Activated CD4-positive, alpha-beta T cell treated with anti-CD3 and anti-CD28 coated beads for 1 hour (primary cell): ENCODE measurements at regions not wholly inside any gene's neighbourhood (a gene's known extent, or its start where the extent isn't known, plus 50 kb on each side); places are given as distances from the start of the nearest gene placed in this dataset.
"Not testable (repeated sequence)": the region's sequence is repeated elsewhere in the genome, so short reads cannot be mapped to it uniquely, and the experiment has no call there.

Source experiments
- DNase-seq: peaks from one replicate; pipeline ENCODE4 v3.0.0-alpha.2; 2020

- DNase-seq: not testable (repeated sequence)
Observed at GRCh38 chr2:87415586-87416265, 332.2 kb upstream of the PLGLB2 start.

DNA sequence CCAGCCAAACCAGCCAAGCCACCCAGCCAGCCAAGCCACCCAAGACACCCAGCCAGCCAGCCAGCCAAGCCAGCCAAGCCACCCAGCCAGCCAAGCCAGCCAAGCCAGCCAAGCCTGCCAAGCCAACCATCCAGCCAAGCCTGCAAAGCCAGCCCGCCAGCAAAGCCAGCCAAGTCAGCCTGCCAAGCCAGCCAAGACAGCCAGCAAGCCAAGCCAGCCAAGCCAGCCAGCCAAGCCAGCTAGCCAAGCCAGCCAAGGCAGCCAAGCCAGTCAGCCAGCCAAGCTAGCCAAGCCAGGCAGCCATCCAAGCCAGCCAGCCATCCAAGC lies 331.7 kb upstream of the PLGLB2 start:
- DNase-seq: not testable (repeated sequence)

DNA sequence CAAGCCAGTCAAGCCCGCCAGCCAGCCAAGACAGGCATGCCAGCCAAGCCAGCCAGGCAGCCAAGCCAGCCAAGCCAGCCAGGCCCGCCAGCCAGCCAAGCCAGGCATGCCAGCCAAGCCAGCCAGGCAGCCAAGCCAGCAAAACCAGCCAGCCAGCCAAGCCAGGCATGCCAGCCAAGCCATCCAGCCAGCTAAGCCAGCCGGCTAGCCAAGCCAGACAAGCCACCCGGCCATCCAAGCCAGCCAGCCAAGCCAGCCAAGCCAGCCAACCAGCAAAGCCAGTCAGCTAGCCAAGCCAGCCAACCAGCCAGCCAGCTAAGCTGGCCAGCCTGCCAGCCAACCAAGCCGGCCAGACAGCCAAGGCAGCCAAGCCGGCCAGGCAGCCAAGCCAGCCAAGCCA lies 330.7 kb upstream of the PLGLB2 start:
- DNase-seq: not testable (repeated sequence)

DNA sequence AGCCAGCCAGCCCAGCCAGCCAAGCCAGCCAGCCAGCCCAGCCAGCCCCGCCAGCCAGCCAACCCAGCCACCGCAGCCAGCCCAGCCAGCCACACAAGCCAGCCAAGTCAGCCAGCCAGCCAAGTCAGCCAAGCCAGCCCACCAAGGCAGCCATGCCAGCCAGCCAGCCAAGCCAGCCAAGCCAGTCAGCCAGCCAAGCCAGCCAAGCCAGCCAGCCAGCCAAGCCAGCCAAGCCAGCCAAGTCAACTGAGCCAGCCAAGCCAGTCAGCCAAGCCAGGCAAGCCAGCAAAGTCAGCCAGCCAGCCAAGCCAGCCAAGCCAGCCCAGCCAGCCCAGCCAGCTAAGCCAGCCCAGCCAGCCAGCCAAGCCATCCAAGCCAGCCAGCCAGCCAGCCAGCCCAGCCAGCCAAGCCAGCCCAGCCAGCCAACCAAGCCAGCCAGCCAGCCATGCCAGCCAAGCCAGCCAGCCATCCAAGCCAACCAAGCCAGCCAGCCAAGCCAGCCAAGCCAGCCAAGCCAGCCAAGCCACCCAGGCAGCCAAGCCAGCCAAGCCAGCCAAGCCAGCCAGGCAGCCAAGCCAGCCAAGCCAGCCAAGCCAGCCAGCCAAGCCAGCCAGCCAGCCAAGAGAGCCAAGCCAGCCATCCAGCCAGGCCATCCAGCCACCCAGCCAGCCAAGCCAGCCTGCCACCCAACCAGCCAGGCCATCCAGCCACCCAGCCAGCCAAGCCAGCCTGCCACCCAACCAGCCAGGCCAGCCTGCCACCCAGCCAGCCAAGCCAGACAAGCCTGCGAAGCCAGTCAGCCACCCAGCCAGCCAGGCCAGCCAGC lies 329.9 kb upstream of the PLGLB2 start:
- DNase-seq: not testable (repeated sequence)

DNA sequence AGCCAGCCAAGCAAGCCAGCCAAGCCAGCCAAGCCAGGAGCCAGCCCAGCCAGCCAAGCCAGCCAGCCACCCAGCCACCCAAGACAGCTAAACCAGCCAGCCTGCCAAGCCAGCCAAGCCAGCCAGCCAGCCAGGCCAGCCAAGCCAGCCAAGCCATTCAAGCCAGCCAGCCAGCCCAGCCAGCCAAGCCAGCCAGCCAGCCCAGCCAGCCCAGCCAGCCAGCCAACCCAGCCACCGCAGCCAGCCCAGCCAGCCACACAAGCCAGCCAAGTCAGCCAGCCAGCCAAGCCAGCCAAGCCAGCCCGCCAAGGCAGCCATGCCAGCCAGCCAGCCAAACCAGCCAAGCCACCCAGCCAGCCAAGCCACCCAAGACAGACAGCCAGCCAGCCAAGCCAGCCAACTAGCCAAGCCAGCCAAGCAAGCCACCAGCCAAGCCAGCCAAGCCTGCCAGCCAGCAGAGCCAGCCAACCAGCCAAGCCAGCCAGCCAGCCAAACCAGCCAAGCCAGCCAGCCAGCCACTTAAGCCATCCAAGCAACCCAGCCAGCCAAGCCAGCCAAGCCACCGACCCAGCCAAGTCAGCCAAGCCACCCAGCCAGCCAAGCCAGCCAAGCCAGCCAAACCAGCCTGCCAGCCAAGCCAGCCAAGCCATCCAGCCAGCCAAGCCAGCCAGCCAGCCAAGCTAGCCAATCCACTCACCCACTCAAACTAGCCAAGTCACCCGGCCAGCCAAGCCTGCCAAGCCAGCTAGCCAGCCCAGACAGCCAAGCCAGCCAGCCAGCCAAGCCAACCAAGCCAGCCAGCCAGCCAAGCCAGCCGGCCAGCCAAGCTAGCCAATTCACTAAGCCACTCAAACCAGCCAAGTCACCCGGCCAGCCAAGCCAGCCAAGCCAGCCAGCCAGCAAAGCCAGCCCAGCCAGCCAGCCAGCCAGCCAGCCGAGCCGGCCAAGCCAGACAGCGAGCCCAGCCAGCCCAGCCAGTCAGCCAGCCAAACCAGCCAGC lies 328.8 kb upstream of the PLGLB2 start:
- not testable (repeated sequence) for DNase-seq

DNA sequence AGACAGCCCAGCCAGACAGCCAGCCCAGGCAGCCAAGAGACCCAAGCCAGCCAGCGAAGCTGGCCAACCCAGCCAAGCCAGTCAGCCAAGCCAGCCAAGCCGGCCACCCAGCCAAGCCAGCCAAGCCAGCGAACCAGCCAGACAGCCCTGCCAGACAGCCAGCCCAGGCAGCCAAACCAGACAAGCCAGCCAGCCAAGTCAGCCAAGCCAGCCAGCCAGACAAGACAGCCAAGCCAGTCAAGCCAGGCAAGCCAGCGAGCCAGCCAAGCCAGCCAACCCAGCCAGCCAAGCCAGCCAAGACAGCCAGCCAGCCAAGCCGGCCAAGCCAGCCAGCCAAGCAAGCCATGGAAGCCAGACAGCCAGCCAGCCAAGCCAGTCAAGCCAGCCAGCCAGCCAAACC lies 327.9 kb upstream of the PLGLB2 start:
- not testable (repeated sequence) for DNase-seq

DNA sequence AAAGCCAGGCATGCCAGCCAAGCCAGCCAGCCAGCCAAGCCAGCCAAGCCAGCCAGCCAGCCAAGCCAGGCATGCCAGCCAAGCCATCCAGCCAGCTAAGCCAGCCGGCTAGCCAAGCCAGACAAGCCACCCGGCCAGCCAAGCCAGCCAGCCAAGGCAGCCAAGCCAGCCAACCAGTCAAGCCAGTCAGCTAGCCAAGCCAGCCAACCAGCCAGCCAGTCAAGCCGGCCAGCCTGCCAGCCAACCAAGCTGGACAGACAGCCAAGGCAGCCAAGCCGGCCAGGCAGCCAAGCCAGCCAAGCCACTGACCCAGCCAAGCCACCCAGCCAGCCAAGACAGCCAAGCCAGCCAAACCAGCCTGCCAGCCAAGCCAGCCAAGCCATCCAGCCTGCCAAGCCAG lies 326.9 kb upstream of the PLGLB2 start:
- not testable (repeated sequence) for DNase-seq

GRCh38 chr2:87423796-87424762 lies 323.8 kb upstream of the PLGLB2 start:
- DNase-seq: not testable (repeated sequence)

GRCh38 chr2:87424763-87425154 lies 323.1 kb upstream of the PLGLB2 start:
- DNase-seq: not testable (repeated sequence)

DNA sequence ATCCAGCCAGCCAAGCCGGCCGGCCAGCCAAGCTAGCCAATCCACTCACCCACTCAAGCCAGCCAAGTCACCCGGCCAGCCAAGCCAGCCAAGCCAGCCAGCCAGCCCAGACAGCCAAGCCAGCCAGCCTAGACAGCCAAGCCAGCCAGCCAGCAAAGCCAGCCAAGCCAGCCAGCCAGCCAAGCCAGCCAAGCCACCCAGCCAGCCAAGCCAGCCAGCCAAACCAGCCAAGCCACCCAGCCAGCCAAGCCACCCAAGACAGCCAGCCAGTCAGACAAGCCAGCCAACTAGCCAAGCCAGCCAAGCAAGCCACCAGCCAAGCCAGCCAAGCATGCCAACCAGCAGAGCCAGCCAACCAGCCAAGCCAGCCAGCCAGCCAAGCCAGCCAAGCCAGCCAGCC lies 322.7 kb upstream of the PLGLB2 start:
- DNase-seq: not testable (repeated sequence)

DNA sequence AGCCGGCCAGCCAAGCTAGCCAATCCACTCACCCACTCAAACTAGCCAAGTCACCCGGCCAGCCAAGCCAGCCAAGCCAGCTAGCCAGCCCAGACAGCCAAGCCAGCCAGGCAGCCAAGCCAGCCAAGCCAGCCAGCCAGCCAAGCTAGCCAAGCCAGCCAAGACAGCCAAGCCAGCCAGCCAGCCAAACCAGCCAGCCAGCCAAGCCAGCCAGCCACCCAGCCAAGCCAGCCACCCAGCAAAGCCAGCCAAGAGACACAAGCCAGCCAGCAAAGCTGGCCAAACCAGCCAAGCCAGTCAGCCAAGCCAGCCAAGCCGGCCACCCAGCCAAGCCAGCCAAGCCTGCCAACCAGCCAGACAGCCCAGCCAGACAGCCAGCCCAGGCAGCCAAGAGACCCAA lies 322.2 kb upstream of the PLGLB2 start:
- not testable (repeated sequence) for DNase-seq

DNA sequence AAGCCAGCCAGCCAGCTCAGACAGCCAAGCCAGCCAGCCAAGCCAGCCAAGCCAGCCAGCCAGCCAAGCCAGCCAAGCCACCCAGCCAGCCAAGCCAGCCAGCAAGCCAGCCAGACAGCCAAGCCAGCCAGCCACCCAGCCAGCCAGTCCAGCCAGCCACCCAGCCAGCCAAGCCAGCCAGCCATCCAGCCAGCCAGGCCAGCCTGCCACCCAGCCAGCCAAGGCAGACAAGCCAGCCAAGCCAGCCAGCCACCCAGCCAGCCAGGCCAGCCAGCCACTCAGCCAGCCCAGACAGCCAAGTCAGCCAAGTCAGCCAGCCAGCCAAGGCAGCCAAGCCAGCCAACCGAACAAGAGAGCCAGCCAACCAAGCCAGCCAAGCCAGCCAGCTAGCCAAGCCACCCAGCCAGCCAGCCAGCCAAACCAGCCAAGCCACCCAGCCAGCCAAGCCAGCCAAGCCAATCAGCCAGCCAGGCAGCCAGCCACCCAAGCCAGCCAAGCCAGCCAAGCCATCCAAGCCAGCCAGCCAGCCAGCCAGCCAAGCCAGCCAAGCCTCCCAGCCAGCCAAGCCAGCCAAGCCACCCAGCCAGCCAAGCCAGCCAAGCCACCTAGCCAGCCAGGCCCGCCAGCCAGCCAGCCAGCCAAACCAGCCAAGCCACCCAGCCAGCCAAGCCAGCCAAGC lies 319.3 kb upstream of the PLGLB2 start:
- DNase-seq: not testable (repeated sequence)

GRCh38 chr2:87429206-87429930 lies 318.5 kb upstream of the PLGLB2 start:
- DNase-seq: not testable (repeated sequence)

GRCh38 chr2:87429931-87430275 lies 318.0 kb upstream of the PLGLB2 start:
- not testable (repeated sequence) for DNase-seq

- not testable (repeated sequence) for DNase-seq
Observed at GRCh38 chr2:87431051-87431450, 316.8 kb upstream of the PLGLB2 start.

DNA sequence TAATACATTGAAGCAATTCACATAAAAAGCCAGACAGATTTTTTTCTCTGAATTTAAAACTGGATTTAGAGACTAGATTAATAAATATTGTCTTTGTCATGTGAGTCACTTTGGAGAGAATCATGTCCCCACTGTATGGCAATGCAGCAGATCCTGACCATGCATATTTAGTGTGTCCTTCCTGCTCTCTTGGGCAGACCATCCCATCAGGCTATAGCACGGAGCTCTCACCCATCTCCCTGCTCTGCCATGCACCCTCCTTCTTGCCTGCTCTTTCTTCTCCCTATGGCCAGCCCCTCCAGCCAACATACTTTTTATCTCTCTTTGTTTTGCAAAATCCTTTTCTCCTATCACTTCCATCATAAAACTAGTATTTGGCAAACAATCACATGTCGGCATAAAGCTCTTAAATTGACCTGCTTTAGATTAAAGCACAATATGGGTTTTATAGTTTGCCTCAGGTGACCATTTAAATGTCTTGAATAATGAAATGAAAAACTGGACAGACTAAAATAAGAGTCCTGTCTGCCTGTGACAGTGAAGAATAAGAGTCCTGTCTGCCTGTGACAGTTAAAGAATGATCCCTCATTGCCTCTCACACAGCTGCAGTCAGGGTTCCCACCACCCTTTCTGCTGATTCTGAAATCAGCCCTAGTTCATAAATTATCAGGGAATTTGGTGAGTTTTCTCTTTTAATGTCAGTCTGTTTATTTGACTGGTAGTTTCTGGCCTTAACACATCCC lies 315.0 kb upstream of the PLGLB2 start:
- DNase-seq: not testable (repeated sequence)

GRCh38 chr2:87436007-87436406 lies 311.9 kb upstream of the PLGLB2 start:
- DNase-seq: not testable (repeated sequence)

DNA sequence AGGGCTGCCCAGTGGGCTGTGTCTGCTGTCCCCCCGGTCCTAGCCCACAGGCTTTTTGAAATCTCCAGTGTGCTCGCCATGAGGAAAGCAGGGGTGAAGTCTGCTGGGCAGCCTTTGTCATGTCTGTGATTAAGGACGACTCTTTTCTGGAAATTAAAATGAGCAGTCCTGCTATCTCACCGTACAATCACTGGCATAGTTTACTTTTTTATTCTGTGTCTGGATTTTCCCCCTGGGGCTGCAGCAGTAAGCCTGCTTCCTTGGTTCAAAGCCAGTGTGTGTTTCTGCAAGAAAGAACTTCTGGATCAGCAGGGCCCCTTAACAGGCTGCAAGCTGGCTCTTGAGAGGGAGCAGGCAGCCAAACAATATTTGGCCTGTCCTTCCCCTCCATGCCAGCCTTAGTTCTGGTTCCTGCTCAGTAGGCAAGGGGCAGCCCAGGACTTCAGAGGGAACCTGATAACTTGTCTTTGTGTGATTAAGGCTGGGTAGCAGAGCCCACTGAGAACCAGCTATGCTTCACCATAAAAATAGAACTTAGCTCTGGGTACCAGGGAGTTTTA lies 310.1 kb upstream of the PLGLB2 start:
- not testable (repeated sequence) for DNase-seq

- DNase-seq: not testable (repeated sequence)
Observed at GRCh38 chr2:87438780-87439454, 309.0 kb upstream of the PLGLB2 start.
